HEK293T (cell line): ENCODE measurements at regions not wholly inside any gene's neighbourhood (a gene's known extent, or its start where the extent isn't known, plus 50 kb on each side); places are given as distances from the start of the nearest gene placed in this dataset.

Source experiments
- CTCF ChIA-PET: fragments of 350-600 bp; formaldehyde crosslinking; extraction: SDS; loops from one replicate; lab custom pipeline; 2021; ENCODE audit warnings: antibody characterized with exemption, inconsistent platforms; lab: Yijun Ruan, JAX
- POLR2A ChIA-PET: fragments of 350-600 bp; formaldehyde crosslinking; extraction: SDS; loops from one replicate; lab custom pipeline; 2020; ENCODE audit warnings: antibody characterized with exemption, inconsistent platforms; lab: Yijun Ruan, JAX
- DNase-seq: peaks from one replicate; pipeline ENCODE4 v3.0.0; 2012; ENCODE audit warnings: mixed read lengths; ENCODE audit errors: extremely low spot score
- ARNT ChIP-seq: fragments of 450-650 bp; IDR thresholded peaks from 2 replicates; pipeline ENCODE4 v1.6.1; 2017; ENCODE audit warnings: mild to moderate bottlenecking
- BHLHE40 ChIP-seq: fragments of 450-650 bp; IDR thresholded peaks from 2 replicates; pipeline ENCODE4 v1.6.1; 2016; ENCODE audit warnings: mild to moderate bottlenecking, moderate library complexity, borderline replicate concordance
- CTBP1 ChIP-seq: fragments of 450-650 bp; IDR thresholded peaks from 2 replicates; pipeline ENCODE4 v1.6.1; 2016; ENCODE audit warnings: borderline replicate concordance
- ELF4 ChIP-seq: fragments of 450-650 bp; IDR thresholded peaks from 2 replicates; pipeline ENCODE4 v1.6.1; 2017; ENCODE audit warnings: antibody characterized with exemption
- FOXA1 ChIP-seq: fragments of 450-650 bp; IDR thresholded peaks from 2 replicates; pipeline ENCODE4 v1.6.1; 2016; ENCODE audit warnings: mild to moderate bottlenecking
- FOXK2 ChIP-seq: fragments of 450-650 bp; IDR thresholded peaks from 2 replicates; pipeline ENCODE4 v1.6.1; 2016; ENCODE audit warnings: mild to moderate bottlenecking
- FOXM1 ChIP-seq: fragments of 450-650 bp; IDR thresholded peaks from 2 replicates; pipeline ENCODE4 v1.6.1; 2017; ENCODE audit warnings: mild to moderate bottlenecking, borderline replicate concordance
- HDGF ChIP-seq: fragments of 450-650 bp; IDR thresholded peaks from 2 replicates; pipeline ENCODE4 v1.6.1; 2017; ENCODE audit warnings: antibody characterized with exemption, borderline replicate concordance
- L3MBTL2 ChIP-seq: fragments of 450-650 bp; conservative IDR thresholded peaks from 2 replicates; pipeline ENCODE4 v1.6.1; 2016; ENCODE audit warnings: mild to moderate bottlenecking
- LEF1 ChIP-seq: fragments of 450-650 bp; IDR thresholded peaks from 2 replicates; pipeline ENCODE4 v1.6.1; 2017; ENCODE audit warnings: mild to moderate bottlenecking, borderline replicate concordance
- NFRKB ChIP-seq: fragments of 450-650 bp; IDR thresholded peaks from 2 replicates; pipeline ENCODE4 v1.6.1; 2016; ENCODE audit warnings: mild to moderate bottlenecking, moderate library complexity
- SP1 ChIP-seq: fragments of 450-650 bp; IDR thresholded peaks from 2 replicates; pipeline ENCODE4 v1.6.1; 2017
- SUZ12 ChIP-seq: fragments of 450-650 bp; IDR thresholded peaks from 2 replicates; pipeline ENCODE4 v1.6.1; 2016; ENCODE audit warnings: mild to moderate bottlenecking
- TARDBP ChIP-seq: fragments of 450-650 bp; IDR thresholded peaks from 2 replicates; pipeline ENCODE4 v1.6.1; 2016
- ZNF384 ChIP-seq: fragments of 450-650 bp; IDR thresholded peaks from 2 replicates; pipeline ENCODE4 v1.6.1; 2016
- TF ChIP-seq, protein P1 (sequence below): fragments of 450-650 bp; IDR thresholded peaks from 2 replicates; pipeline ENCODE4 v1.6.1; 2016

DNA sequence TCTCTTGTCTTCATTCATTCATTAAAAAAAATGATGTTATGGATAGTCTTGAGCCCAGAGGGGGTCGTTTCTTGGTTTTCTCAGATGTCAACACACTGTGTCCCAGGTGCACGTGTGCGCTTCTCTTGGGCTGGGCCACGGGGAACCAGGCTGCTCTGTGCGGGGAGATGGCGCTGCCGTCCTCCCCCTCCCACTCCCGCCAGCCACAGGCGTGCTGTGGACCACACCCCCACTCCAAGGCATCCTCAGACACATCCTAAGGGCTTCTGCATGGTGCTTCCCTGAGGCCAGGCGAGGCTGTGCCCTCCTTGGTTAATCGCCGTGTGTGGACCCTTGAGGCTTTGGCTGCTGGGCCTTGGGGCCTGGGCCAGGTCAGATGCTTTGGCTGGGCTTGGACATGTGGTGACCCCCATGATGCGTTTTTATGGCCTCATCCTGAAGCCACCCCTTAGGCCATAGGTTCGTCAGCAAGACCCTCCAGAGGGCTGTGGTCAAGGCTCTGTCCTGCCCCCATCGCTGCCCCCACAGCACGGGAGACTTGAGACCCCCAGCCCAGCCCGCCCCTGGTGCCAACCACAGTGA, 245.7 kb upstream of the CIBAR2 start:
- CTCF ChIA-PET = no interaction called here

DNA sequence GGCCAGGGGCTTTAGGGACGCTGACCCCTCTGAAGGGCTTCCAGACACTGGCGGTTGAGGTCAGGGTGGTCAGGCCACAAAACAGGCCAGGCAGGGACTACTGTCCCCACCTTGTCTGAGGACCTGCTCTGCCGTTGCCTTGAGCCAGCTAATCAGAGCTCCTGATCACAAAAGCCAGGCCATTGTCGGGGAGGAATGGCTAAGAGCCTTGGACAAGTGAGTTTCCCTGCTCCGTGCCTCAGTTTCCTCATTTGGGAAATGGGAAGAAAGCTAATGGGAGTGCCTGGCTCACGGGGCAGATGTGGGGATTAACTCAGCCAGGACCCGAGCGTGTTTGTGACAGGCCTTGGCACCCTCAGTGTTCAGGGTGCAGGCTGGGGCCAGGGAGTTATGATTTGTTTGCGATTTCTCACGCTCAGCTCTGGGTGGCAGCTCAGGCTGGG, 246.5 kb upstream of the CIBAR2 start:
- TF ChIP-seq ELF4 (no peak), ARNT (no peak), BHLHE40 (no peak), ZNF384 (no peak), SP1 (no peak), LEF1 (no peak), SUZ12 (no peak), HDGF (no peak), L3MBTL2 (no peak), TARDBP (no peak), FOXA1 (no peak), FOXK2 (no peak), FOXM1 (no peak), CTBP1 (no peak), NFRKB (no peak)
- TF ChIP-seq, protein P1, sequence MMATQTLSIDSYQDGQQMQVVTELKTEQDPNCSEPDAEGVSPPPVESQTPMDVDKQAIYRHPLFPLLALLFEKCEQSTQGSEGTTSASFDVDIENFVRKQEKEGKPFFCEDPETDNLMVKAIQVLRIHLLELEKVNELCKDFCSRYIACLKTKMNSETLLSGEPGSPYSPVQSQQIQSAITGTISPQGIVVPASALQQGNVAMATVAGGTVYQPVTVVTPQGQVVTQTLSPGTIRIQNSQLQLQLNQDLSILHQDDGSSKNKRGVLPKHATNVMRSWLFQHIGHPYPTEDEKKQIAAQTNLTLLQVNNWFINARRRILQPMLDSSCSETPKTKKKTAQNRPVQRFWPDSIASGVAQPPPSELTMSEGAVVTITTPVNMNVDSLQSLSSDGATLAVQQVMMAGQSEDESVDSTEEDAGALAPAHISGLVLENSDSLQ = no peak
- ChIA-PET POLR2A (no interaction called here), CTCF (interaction anchor here (0.7 kb wide), 1 partner anchor 11 kb away, joined by 3 read pairs; no protein-coding TSS in a partner anchor)
- no peak for DNase-seq

More for the DNA sequence above, 245.7 kb upstream of the CIBAR2 start:
- TF ChIP-seq ELF4 = no peak
- no peak for TF ChIP-seq FOXK2
- no peak for TF ChIP-seq TARDBP
- no peak for TF ChIP-seq HDGF
- no peak for TF ChIP-seq BHLHE40
- no peak for TF ChIP-seq SP1
- TF ChIP-seq ARNT = no peak
- POLR2A ChIA-PET = no interaction called here
- no peak for DNase-seq

DNA sequence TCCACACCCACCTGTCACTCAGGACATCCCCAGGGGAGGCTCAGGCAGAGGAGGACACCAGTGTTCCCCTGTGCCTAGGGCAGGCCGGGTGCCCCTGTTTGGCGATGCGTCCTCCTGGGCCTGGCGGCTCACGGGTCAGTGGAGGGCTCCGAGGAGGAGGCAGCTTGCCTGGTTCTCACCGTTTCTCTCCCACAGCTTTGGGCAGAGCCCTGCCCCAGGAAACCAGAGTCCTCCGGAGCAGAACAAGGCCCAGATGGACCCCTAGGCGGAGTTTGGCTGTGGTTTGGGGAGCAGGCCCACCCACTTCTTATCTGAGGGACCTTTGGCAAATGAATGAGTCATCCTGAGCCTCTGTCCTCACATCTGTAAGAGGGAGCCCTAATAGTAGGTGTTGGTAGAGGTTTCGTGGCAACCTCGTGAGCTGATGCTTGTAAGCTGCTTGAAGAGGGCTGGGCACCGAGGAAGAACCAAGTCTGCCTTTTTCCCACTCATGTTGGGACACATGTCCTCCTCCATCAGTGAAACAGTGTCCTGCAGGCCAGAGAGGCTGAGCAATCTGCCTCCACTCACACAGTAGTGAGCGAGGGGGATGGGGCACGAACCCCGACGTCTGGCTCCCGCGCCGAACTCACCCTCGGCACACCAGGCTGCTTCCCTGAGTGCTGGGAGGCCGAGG, 247.0 kb upstream of the CIBAR2 start:
- POLR2A ChIA-PET = no interaction called here
- TF ChIP-seq, protein P1 = no peak
- TF ChIP-seq ZNF384 (no peak), ARNT (no peak), SUZ12 (no peak), ELF4 (no peak)
- no peak for DNase-seq
- CTCF ChIA-PET = interaction anchor here (0.6 to 0.7 kb wide), 2 partner anchors 12 to 23 kb away, joined by 3 read pairs; no protein-coding TSS in a partner anchor

DNA sequence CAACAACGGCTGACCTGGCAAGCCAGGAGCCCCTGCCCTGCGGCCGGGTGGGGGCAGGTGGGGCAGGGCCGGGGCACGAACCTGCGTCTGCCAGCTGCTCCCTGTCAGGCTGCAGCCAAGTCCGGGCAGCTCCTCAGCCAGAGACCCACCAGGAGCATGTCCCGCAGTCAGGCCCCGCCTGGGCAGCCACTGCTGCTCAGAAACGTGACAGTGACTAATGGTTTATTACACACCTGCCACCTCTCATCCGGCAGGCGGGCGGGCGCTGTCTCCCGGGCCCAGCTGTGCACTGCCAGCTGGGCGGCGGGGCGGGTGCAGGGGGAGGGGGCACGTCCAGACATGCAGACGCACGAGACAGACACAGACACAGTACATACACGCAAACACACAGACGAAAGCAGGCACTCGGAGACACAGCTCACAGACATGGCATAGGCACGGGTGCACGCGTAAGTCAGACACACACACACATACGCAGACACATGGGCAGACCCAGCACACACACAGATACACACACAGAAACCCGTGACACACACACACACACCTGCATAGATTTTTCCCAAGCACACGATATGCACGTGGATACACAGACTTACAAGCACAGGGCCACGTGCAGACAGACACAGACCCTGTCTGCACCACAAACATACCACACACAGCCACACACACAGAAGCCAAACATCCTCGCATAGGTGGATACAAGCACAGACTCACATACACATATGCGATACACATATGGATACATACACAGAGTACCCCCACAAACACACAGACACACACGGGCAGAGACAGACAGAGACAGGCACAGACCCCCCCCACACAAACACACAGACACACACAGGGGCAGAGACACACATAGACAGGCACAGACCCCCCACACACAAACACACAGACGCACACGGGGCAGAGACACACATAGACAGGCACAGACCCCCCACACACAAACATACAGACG, 248.3 kb upstream of the CIBAR2 start:
- ChIA-PET CTCF (no interaction called here), POLR2A (no interaction called here)
- no peak for DNase-seq
- TF ChIP-seq BHLHE40 (no peak), NFRKB (no peak), SUZ12 (no peak), TARDBP (no peak), CTBP1 (no peak), FOXK2 (no peak), HDGF (no peak), ARNT (no peak), LEF1 (no peak), FOXM1 (no peak), FOXA1 (no peak)
- TF ChIP-seq, protein P1 = no peak

DNA sequence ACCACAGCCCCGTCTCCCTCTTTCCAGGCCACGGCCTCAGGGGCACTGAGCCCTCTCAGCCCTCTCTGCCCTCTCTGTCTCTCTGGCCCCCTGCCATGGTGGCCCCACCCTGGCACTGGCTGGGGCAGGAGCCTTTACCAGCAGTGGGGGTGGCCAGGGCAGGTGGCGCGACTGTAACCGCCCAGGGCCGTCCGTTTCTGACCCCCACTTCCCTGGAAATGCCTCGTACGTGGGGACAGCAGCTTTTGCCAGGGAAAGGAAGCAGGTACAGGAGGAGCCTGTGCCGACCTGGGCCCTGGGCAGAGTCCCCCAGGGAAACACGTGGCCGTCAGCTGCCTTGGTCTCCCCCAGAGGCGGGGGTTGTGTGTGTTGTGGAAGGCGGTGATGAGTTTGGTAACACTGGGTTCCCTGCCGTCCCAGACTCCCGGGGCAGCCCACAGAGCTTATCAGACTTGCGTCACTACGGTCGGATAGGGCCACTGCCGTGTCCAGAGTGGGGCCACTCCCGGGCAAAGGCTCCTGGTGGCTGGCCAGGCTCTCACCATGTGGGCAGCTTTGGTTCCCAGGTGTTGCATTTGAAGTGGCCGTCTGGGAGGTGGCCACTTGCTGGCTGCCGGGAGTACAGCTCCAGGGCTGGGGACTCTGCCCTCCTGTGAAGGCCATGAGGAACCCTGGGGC, 249.3 kb upstream of the CIBAR2 start:
- no peak for DNase-seq
- POLR2A ChIA-PET = no interaction called here
- CTCF ChIA-PET = interaction anchor here (0.6 kb wide), 1 partner anchor 9 kb away, joined by 3 read pairs; no protein-coding TSS in a partner anchor
- TF ChIP-seq FOXM1 (no peak), BHLHE40 (no peak), FOXK2 (no peak), FOXA1 (no peak), ZNF384 (no peak), L3MBTL2 (no peak), NFRKB (no peak), SUZ12 (no peak), TARDBP (no peak), CTBP1 (no peak), HDGF (no peak), SP1 (no peak)
- TF ChIP-seq, protein P1 = no peak
